A204.1 (cell line): ENCODE measurements at regions not wholly inside any gene's neighbourhood (a gene's known extent, or its start where the extent isn't known, plus 50 kb on each side); places are given as distances from the start of the nearest gene placed in this dataset.
"Not testable (repeated sequence)": the region's sequence is repeated elsewhere in the genome, so short reads cannot be mapped to it uniquely, and the experiment has no call there.

ENCODE experiments used
- FAIRE-seq: peaks from 2 replicates; lab custom pipeline; 2012; peaks lifted over from hg19 to GRCh38; lab: Jason Lieb, UNC

DNA sequence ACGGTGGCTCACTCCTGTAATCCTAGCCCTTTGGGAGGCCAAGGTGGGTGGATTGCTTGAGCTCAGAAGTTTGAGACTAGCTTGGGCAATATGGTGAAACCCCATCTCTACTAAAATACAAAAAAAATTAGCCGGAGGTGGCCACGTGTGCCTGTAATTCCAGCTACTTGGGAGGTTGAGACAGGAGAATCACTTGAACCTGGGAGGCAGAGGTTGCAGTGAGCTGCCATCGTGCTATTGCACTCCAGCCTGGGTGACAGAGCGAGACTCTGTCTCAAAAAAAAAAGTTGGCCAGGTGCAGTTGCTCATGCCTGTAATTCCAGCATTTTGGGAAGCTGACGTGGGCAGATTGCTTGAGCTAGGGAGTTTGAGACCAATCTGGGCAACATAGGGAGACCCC is 79.2 kb upstream of the CLINT1 start:
- FAIRE-seq: not testable (repeated sequence)

DNA sequence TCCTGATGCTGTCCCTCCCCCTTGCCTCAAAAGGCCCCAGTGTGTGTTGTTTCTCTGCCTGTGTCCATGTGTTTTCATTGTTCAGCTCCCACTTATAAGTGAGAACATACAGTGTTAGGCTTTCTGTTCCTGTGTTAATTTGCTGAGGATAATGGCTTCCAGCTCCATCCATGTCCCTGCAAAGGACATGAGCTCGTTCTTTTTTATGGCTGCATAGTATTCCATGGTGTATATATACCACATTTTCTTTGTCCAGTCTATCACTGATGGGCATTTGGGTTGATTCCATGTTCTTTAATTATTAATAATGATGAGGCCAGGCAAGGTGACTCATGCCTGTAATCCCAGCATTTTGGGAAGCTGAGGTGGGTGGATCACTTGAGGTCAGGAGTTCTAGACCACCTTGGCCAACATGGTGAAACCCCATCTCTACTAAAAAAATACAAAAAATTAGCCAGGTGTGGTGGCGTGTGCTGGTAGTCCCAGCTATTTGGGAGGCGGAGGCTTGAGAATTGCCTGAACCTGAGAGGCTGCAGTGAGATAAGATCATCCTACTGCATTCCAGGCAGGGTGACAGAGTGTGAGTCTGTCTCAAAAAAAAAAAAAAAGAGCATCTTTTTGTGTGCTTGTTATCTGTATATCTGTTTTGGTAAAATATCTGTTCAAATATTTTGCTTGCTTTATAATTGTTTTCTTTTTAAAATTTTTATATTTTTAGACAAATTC is 78.0 kb upstream of the CLINT1 start:
- not testable (repeated sequence) for FAIRE-seq

DNA sequence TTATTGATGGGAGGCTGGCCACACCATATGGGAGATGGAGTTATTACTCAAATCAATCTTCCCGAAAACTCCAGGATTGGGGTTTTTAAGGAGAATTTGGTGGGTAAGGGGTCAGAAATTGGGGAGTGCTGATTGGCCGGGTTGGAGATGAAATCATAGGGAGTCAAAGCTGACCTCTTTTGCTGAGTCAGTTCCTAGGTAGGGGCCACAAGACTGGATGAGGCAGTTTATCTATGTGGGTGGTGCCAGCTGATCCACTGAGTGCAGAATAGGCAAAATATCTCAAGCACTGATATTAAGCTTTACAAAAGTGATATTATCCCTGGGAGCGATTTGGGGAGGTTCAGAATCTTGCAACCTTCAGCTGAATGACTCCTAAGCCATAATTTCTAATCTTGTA is 75.7 kb upstream of the CLINT1 start:
- FAIRE-seq: no peak

DNA sequence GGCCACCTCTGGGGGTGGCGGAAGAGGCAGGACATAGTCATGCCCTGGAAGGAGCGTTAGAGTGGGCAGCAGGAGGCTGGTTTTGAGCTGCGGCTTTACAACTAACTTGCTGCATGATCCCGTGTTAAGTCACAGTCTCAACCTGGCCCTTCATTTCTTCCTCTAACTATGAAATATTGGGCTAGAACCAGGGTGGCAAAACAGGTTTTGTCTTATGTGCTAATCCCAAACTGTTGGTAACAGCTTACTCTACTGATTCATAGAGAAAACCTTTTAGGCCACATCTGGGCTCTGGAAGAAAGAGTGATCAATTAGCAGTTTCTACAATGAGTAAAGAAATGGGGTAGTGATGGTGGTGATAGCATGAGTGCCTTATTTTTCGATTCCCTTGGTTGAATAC is 74.1 kb upstream of the CLINT1 start:
- no peak for FAIRE-seq

DNA sequence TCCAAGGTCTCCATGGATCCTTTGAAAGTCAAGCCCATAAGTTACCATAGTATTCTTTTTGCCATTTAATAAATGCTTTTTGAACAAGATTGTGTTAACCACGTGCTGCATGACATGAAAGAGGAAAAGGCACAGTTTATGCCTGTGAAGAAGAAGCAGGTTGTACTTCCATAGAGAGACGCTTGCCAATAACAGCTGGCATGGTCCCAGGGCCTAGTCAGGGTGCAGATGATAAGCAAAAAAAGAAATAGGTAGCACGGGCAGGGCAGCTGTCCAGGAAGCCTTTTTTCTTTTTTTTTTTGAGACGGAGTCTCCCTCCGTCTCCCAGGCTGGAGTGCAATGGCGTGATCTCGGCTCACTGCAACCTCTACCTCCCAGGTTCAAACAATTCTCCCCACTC is 71.8 kb upstream of the CLINT1 start:
- FAIRE-seq: no peak

DNA sequence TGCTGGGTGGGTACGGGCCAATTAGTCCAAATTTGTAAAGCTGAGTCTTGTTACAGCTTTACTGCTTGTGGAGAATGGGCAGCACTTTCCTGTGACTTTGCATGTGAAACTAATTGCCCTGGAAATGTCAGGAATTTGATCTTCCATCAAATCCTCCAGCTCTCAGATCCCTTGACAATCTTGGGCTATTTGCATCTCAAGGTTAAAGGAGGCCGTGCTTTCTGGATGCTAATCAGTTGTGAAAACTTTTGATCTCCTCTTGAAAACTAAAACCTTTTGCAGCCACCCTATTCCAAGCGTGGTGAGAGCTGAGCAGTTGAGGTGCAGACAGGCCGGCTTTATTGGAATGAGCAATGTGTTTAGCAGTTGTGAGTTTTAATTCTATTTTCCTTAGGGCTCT is 68.0 kb upstream of the CLINT1 start:
- FAIRE-seq: no peak

DNA sequence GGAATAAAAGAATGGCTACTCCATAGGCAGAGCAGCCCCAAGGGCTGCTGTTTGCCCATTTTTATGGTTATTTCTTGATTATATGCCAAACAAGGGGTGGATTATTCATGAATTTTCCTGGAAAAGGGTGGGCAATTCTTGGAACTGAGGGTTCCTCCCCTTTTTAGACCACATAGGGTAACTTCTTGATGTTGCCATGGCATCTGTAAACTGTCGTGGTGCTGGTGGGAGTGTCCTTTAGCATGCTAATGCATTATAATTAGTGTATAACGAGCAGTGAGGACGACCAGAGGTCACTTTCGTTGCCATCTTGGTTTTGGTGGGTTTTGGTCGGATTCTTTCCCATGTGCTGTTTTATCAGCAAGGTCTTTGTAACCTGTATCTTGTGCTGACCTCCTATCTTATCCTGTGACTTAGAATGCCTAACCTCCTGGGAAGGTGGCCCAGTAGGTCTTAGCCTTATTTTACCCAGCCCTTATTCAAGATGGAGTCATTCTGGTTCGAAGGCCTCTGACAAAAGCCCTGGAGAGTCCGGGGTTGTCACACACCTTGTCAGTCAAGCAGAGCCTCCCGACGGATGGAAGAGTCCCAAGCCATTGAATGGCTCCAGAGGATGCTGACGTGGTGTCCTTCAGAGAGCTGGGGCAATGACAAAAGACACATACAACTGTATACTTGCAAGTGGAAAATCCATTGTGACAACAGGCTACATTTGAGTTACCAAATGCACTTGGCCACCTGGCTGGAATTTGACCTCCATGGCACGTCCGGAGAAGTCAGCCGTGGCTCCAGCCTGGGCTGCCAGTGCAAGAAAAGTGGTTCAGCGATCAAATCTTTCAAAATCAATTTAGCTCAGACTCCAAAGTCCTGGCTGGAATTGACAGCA is 67.1 kb upstream of the CLINT1 start:
- no peak for FAIRE-seq

DNA sequence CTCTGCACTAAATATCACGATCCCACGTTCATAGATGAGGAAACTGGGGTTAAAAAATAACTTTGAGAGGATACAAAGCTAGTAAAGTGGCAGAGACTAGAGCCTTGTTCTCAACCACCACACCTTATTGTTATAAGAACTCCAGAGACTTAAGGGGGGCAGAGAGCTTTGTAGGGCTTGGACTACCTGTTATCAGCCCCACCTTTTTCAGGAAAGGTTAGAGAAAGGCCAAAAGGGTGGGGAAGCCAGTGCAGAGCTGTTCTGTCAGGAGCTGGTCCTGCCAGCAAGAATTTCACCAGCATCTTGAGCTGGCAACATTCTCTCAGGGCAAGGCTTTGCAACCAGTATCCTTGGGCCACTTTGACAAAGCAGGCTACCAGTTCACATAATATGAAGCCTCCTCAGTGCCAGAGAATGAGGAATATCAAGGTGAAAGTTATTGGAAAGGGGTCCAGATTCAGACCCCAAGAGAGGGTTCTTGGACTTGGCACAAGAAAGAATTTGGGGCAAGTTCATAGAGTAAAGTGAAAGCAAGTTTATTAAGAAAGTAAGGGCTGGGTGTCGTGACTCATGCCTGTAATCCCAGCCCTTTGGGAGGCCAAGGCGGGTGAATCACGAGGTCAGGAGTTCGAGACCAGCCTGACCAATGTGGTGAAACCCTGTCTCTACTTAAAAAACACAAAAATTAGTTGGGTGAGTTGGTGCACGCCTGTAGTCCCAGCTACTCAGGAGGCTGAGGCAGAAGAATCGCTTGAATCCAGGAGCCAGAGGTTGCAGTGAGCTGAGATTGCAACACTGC is 66.2 kb upstream of the CLINT1 start:
- FAIRE-seq: no peak

DNA sequence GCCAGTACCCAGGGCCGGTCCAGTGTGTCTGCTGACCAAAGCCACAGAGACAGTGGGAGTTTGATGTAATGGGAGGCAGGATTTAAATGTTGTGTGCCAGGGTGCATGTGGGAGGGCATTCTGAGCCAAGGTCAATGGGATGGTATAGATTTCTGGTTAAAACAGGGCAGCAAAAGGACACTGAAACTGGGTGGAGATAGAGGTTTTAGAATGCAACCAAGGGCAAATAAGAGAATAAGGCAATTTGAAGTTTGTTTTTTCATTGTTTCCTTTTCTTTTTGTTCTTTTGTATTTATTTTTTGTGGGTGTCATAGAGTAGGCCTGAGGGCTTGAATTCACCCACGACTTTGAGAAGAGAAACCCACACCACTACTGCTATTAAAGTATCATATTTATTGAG is 65.5 kb upstream of the CLINT1 start:
- no peak for FAIRE-seq

DNA sequence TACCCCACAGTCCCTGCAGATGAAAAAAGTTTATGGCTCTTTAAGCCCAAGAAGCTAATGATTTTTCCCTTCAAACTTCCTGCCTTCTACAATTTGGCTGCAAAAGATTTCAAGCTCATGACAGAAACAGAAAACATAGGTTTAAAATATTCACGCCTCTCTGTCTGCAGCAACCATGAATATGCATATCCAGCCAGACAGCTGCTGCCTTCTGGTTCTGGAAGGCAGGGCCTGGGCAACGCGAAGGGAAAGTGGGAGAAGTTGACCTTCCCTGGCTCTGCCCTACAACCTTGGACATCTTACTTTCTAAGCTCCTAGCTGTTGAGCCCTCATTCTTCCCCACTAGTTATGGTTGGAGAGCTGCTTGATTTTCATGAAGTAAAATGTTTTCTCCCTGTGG is 64.8 kb upstream of the CLINT1 start:
- FAIRE-seq: no peak

DNA sequence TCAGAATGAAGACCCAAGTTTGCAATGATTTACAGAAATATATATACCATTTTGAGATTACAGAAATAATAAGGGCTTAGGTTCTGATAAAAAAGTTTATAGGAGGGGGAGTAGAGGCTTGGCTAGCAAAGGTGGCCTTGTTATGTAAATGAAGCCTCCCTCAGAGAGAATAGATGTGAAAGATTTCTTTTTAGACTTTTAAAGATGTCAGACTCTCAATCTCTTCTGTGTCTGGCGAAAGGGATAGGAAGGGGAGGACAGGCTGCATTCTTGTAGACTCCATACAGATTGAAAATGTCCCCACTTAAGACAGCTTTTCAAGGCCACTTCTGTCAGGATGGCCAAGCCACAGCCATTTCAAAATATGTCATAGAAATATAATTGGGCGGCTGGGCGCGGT is 63.1 kb upstream of the CLINT1 start:
- FAIRE-seq: no peak

DNA sequence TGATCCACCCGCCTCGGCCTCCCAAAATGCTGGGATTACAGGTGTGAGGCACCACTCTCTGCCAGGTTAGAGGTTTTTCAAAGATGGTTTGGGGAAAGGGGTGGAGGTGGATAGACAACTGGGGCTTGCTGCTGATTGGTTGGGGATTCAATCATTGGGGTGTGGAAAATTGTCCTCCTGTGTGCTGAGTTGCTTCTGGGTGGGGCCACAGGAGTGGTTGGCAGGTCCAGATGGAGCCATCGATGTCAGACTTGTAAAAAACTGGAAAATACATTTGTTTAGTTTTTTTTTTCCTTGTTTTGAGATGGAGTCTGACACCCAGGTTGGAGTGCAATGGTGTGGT is 61.9 kb upstream of the CLINT1 start:
- FAIRE-seq: no peak

DNA sequence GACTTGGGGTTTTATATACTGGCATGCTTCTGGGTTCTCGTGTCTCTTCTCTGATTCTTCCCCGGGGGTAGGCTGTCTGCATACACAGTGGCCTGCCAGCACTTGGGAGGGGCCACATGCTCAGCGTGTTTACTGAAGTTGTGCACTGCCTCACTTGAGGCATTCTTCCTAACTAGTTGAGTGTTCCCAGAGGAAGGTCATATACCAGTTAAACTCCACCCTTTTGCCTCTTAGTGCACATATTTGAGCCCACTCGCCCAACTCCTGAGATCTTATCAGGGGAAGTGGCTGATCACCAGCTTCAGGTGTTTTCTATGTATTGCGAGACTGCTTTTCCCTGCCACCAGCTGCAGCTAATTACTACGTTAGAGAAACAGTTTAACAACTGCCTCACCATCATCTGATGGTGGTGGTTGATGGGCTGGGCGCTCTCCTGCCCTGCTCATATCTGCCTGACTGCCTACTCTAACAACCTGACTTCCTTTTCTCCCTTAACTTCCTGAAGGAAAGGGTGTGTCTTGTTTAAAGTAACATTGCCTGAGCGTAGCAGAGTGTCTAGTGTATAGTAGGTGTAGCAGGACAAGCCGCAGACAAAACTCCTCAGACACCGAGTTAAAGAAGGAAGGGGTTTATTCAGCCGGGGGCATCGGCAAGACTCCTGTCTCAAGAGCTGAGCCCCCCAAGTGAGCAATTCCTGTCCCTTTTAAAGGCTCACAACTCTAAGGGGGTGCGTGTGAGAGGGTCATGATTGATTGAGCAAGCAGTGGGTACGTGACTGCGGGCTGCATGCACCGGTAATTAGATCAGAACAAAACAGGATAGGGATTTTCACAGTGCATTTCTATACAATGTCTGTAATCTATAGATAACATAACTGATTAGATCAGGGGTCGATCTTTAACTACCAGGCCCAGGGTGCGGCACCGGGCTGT is 60.1 kb upstream of the CLINT1 start:
- FAIRE-seq: no peak

DNA sequence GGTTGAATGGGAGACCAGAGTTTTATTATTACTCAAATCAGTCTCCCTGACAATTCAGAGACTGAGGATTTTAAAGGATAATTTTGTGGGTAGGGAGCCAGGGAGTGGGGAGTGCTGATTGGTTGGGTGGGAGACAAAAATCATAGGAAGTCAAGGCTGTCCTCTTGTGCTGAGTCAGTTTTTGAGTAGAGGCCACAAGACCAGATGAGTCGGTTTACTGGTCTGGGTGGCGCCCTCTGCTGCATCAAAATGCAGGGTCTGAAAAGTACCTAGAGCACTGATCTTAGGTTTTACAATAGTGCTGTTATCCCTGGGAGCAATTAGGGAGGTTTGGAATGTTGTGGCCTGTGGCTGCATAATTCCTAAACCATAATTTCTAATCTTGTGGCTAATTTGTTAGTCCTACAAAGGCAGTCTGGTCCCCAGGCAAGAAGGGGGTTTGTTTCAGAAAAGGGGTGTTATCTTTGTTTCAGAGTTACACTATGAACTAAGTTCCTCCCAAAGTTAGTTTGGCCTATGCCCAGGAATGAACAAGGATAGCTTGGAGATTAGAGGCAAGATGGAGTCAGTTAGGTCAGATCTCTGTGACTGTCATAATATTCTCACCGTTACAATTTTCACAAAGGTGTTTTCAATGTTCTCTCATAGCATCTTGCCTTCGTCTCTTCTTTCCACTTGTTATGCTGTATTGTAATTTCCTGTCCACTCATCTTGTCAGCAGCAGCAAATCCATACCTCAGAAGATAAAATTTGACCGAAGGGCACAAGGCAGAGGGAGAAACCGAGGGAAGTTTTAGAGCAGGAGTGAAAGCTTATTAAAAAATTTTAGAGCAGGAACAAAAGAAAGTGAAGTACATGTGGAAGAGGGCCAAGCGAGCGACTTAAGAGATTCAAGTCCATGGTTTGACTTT is 59.2 kb upstream of the CLINT1 start:
- no peak for FAIRE-seq

DNA sequence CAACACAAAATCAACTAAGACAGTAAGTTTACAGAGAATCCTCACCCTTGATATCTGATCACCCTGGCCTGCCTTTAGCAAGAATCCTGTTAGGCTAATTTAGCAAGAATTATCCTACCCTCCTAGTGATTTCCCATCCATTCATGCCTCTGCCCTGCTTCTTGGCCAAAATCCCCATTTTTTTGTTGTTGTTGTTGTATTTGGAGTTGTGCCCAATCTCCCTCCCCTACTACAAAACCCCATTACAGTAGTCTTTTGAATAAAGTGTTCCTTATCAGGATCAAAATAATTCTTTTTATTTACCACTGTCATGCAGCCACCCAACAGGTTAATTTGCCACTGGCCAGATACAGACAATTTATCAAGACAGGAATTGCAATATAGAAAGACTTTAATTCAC is 58.5 kb upstream of the CLINT1 start:
- FAIRE-seq: no peak

DNA sequence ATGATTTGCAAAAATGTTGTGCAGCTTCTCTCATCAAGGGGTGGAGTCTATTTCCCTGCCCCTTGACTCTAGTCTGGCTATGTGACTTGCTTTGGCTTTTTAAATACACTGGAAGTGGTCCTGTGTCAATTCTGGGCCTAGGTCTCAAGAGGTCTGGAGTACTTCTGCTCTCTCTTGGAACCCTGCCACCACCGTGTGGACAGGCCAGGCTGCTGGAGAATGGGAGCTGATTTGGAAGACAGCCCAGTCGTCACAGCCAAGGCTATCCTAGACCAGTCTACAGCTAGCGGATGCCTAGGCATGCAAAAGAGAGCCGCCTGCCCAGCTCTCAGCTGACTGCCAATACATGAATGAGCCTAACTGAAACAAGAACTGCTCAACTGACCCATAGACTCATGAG is 56.7 kb upstream of the CLINT1 start:
- no peak for FAIRE-seq

DNA sequence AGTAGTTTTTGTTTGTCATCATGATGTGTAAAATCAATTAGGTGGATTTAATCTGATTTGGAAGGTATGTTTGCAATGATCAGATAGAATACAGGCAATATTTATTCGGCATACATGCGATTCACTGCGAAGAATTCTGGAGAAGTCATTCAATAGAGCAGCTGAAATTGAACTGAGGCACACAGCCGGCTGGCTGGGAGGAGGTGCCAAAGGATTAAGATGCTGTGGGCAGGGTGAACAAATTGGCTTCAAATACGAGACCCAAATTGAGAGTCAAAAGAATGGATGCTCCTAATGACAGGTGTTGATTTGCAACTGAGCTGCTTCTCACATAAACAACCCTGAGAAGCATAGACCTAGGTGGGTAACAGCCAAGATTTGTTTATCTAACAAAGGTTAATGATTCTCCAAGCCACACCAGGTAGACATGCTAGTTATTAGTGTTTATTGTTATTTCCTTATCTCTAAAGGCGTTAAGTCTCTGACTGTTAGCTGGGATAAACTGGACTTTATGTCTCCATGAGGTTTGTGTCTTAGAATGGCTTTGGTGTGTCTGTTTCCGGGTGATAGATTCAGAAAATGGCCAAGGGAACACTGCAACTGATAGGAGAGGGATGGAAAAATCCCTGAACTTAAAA is 55.3 kb upstream of the CLINT1 start:
- FAIRE-seq: no peak

DNA sequence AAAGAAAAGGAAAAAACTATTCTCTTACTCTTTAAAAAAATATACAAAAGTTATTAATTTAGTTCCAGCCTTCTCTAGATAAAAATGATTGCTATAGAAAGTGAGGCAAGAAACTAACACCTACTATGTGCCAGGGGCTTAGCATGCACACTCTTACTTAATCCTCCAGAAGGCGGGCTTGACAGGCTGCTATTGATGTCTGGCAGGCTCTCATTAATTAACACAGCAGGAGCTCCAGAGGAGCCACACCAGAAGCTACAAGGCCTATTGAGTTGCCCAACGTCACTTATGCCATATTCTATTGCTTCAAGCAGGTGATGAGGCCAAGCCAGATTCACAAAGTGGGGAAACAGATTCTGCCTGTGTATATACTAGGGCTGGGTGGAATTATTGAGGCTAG is 54.6 kb upstream of the CLINT1 start:
- FAIRE-seq: no peak

DNA sequence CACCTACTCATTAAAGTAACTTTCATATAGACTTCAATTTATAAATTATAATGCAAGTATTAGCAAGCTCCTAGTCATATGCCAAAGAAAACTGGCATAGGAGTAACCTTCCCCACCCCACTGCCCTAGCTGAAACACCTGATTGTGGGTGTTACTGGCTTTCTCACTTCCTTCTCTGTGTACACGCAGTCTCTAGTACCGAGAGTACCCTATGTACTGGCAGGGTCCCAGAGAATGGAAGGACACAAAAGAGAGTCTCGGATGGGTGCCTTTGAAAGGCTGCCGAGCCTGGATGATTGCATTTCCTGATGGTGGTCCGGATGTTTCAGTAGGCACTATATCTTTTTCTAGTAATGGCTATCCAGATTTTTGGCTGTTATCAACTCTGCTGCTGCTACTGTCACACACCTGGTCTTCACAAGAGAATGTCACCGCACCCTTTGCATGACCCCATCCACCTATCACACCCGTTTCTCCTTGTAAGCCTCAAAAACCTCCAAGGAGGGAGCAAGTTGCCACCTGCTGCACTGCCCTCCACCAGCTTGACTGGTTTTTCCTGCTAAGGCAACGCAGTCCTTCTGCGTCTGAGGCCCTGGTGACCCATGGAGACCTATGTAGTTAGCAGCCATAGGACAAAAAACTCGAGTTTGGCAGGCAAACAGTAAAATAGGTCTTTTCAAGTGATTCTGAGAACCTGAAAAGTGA is 53.8 kb upstream of the CLINT1 start:
- no peak for FAIRE-seq

DNA sequence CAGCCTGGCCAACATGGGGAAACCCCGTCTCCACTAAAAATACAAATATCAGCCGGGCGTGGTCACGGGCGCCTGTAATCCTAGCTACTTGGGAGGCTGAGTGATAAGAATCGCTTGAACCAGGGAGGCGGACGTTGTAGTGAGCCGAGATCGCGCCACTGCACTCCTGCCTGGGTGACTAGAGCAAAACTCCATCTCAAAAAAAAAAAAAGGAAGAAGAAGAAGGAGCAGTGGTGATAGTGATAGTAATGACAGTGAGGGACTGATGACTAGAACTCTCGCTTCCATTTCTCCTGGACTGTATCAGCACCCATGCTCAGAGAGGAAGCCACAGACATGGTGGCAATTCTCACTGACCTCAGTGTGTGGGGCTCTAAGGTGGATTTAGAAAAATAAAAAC is 52.6 kb upstream of the CLINT1 start:
- no peak for FAIRE-seq
